ENCODE measurements at regions not wholly inside any gene's neighbourhood (a gene's known extent, or its start where the extent isn't known, plus 50 kb on each side); places are given as distances from the start of the nearest gene placed in this dataset.

- Mint-ChIP-seq H3K9me3 (no peaks in the 10 kb centered on the region), H3K4me3 (no peak overlapping the region), H3K27ac (no peak overlapping the region), H3K4me1 (peaks cover 4% of the 10 kb centered on the region), H3K36me3 (no peaks in the 10 kb centered on the region), H3K27me3 (ENCODE audit: insufficient read depth, low read depth) (peaks cover 2% of the 10 kb centered on the region)
- H3K4me1 ChIP-seq: no peaks in the 10 kb centered on the region
- no peak for DNase-seq (ENCODE audit: low spot score)
- H3K9ac ChIP-seq: no peak overlapping the region
- no peak overlapping the region for H3K4me2 ChIP-seq
- no peaks in the 10 kb centered on the region for H3K27me3 ChIP-seq
- H3K79me2 ChIP-seq (ENCODE audit: low read depth): no peaks in the 10 kb centered on the region
- H2AFZ ChIP-seq (replicated peaks): no peak overlapping the region
- no peak overlapping the region for H3K27ac ChIP-seq
- no peaks in the 10 kb centered on the region for H3K9me3 ChIP-seq (ENCODE audit: low read depth)
- no peak overlapping the region for H3K4me3 ChIP-seq
- TF ChIP-seq CTCF (IDR thresholded peaks at IDR 0.05) (no peak), EZH2phosphoT487 (IDR thresholded peaks at IDR 0.05) (no peak), EZH2 (IDR thresholded peaks at IDR 0.05) (no peak)
- no peaks in the 10 kb centered on the region for H3K36me3 ChIP-seq
- no peaks in the 10 kb centered on the region for H3F3A ChIP-seq (ENCODE audit: low read depth)
- H4K20me1 ChIP-seq (ENCODE audit: low read depth): no peaks in the 10 kb centered on the region
Observed at GRCh38 chr2:200730960-200731359, 80.8 kb upstream of the BZW1 start.

GRCh38 chr2:200732866-200733265 is 78.8 kb upstream of the BZW1 start:
- H3K27ac ChIP-seq: no peak overlapping the region
- no peak overlapping the region for H3K4me3 ChIP-seq

GRCh38 chr2:200733713-200734198 is 78.0 kb upstream of the BZW1 start:
- H3K4me3 Mint-ChIP-seq: no peak overlapping the region
- H3K9me3 Mint-ChIP-seq: no peaks in the 10 kb centered on the region
- H3K27ac Mint-ChIP-seq: no peak overlapping the region
- no peaks in the 10 kb centered on the region for H3K27me3 Mint-ChIP-seq (ENCODE audit: insufficient read depth, low read depth)
- no peak overlapping the region for H2AFZ ChIP-seq (replicated peaks)
- H3K27ac ChIP-seq: no peak overlapping the region
- no peaks in the 10 kb centered on the region for H3F3A ChIP-seq (ENCODE audit: low read depth)
- H3K4me2 ChIP-seq: no peak overlapping the region
- H3K9me3 ChIP-seq (ENCODE audit: low read depth): no peaks in the 10 kb centered on the region
- H3K4me3 ChIP-seq: no peak overlapping the region
- H3K36me3 ChIP-seq: no peaks in the 10 kb centered on the region
- no peak for TF ChIP-seq CTCF (IDR thresholded peaks at IDR 0.05)
- no peaks in the 10 kb centered on the region for H3K36me3 Mint-ChIP-seq
- peaks cover 4% of the 10 kb centered on the region for H3K4me1 ChIP-seq
- H3K27me3 ChIP-seq: no peaks in the 10 kb centered on the region
- no peak overlapping the region for H3K9ac ChIP-seq
- peaks cover 14% of the 10 kb centered on the region for H3K4me1 Mint-ChIP-seq
- no peaks in the 10 kb centered on the region for H4K20me1 ChIP-seq (ENCODE audit: low read depth)
- no peaks in the 10 kb centered on the region for H3K79me2 ChIP-seq (ENCODE audit: low read depth)
- DNase-seq (ENCODE audit: low spot score): no peak

More at GRCh38 chr2:200732866-200733265, 78.8 kb upstream of the BZW1 start:
- peaks cover 14% of the 10 kb centered on the region for H3K4me1 Mint-ChIP-seq
- no peaks in the 10 kb centered on the region for H3K36me3 ChIP-seq
- no peak overlapping the region for H3K9ac ChIP-seq
- no peaks in the 10 kb centered on the region for H3K79me2 ChIP-seq (ENCODE audit: low read depth)
- no peak overlapping the region for H3K4me3 Mint-ChIP-seq
- H3K4me2 ChIP-seq: no peak overlapping the region
- H3K27me3 Mint-ChIP-seq (ENCODE audit: insufficient read depth, low read depth): no peaks in the 10 kb centered on the region
- no peaks in the 10 kb centered on the region for H4K20me1 ChIP-seq (ENCODE audit: low read depth)
- no peaks in the 10 kb centered on the region for H3F3A ChIP-seq (ENCODE audit: low read depth)
- TF ChIP-seq EZH2phosphoT487 (IDR thresholded peaks at IDR 0.05) (no peak), EZH2 (IDR thresholded peaks at IDR 0.05) (no peak), CTCF (IDR thresholded peaks at IDR 0.05) (no peak)
- H3K4me1 ChIP-seq: peaks cover 4% of the 10 kb centered on the region
- no peaks in the 10 kb centered on the region for H3K27me3 ChIP-seq
- no peak for DNase-seq (ENCODE audit: low spot score)
- no peak overlapping the region for H3K27ac Mint-ChIP-seq
- no peak overlapping the region for H2AFZ ChIP-seq (replicated peaks)
- H3K36me3 Mint-ChIP-seq: no peaks in the 10 kb centered on the region
- H3K9me3 ChIP-seq (ENCODE audit: low read depth): no peaks in the 10 kb centered on the region
- no peaks in the 10 kb centered on the region for H3K9me3 Mint-ChIP-seq

Data from neural progenitor cell (in vitro differentiated cells).